HG03095 (cell line): ENCODE measurements at regions not wholly inside any gene's neighbourhood (a gene's known extent, or its start where the extent isn't known, plus 50 kb on each side); places are given as distances from the start of the nearest gene placed in this dataset.
A peak's percentile ranks its signal among the peaks of the same experiment; 100 is the strongest.

Experiments used
- ATAC-seq: cut with Tn5 transposase; IDR thresholded peaks from one replicate; pipeline ENCODE4 v1.9.1; 2021; ENCODE audit warnings: moderate library complexity; ENCODE audit not compliant: unreplicated experiment

- no peak for ATAC-seq
These were observed 600.8 kb downstream of the IGSF11 start for GRCh38 chr3:118433825-118434224.

- no peak for ATAC-seq
These were observed 598.7 kb downstream of the IGSF11 start for GRCh38 chr3:118435851-118436350.

- ATAC-seq, result no peak
These were observed 597.9 kb downstream of the IGSF11 start for GRCh38 chr3:118436697-118437262.

GRCh38 chr3:118445036-118445435, 589.6 kb downstream of the IGSF11 start:
- ATAC-seq, result no peak

GRCh38 chr3:118447339-118447738, 587.3 kb downstream of the IGSF11 start:
- ATAC-seq, result no peak

GRCh38 chr3:118466795-118467330, 567.8 kb downstream of the IGSF11 start:
- no peak for ATAC-seq

GRCh38 chr3:118468801-118469200, 565.8 kb downstream of the IGSF11 start:
- ATAC-seq, result no peak

GRCh38 chr3:118472586-118472985, 562.1 kb downstream of the IGSF11 start:
- ATAC-seq, result no peak

GRCh38 chr3:118473343-118473742, 561.3 kb downstream of the IGSF11 start:
- no peak for ATAC-seq

DNA sequence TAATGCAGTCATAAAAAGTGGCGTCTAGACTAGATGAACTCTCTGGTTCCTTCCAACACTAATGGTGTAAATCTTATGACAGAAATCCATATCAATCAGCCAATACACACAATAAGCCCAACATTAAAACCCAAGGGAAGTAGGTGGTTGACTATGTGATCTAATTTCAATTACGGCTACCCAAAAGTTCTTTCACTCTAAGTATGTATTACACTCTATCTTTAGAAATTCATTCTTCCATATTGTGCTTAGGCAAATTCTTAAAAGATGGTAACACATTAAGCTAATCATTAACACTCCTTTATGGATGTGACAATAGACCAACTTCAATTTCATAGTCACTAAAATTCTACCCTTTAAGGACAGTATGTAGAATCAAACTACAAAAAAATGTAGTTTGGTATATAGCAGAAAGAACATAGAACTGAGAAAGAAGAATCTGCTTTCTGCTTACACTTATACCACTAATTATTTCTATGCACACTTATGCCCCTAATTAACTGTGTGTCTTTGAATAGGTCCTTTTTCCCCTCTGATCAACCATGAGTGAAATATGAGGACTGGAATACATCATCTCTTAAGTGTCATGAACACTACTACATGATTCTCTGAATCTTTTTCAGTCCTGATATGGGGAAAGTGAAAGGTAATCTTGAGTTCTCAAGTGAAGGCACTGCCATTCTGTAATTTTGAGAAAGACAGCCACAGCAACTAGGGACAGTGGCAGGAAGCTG, 557.6 kb downstream of the IGSF11 start:
- ATAC-seq, result no peak

DNA sequence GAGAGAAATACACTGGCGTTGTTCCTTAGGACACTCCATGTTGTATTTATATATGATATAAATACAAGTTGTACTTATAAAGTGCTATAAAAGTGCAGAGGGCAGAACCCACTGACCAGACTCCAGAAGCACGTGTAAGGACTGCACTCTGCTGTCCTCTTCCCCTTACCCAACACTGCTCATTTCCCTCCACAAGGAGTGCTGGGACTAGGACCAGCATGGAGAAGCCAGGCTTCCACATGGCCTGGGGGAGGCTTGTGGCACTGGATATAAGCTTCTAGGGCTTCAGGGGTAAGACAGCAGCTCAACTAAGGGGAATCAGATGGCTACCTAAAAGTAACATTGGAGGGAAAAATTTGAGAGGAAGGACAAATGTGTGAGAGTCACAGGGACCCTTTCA, 556.9 kb downstream of the IGSF11 start:
- no peak for ATAC-seq

GRCh38 chr3:118478706-118479276, 555.9 kb downstream of the IGSF11 start:
- ATAC-seq, result no peak

DNA sequence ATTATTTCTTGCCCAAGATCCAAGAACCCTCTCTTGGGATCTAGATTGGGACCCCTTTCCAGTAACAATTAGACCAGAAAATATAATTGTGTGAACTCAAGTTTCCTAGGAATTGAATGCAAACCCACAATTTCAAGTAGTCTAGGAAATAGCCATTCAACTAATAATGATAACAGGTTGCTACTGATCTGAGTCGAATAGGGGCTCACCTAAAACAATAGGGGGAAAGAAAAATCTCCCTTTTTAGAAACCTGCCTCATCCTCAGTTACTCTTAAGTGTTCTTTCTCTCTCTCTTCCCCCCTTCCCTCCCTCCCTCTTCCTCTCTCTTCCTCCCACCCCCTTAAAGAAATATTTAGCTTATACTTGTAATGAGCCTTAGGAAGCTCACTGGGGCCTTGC, 555.3 kb downstream of the IGSF11 start:
- ATAC-seq, result no peak

GRCh38 chr3:118480101-118480860, 554.4 kb downstream of the IGSF11 start:
- ATAC-seq, result peak; percentile 56

DNA sequence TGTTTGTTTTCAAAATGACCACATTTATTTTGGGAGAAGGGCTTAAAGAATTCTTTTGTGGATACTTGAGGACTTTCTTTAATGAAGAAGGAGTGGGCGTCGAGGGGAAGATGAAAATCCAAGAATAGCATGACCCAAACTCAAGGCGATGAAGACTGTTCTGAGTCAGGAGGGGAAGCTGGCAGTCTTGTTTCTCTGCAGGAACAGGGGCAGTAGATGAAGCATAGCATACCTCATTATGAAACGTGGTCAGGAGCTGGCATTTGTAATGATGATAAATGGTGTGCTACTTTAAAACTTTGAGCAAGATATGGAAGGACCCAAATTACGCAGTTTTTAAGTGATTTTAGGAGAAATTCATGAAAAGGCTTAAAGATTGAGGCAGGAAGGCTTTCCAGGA, 549.0 kb downstream of the IGSF11 start:
- ATAC-seq, result no peak

GRCh38 chr3:118487734-118488133, 546.9 kb downstream of the IGSF11 start:
- no peak for ATAC-seq

GRCh38 chr3:118488732-118489131, 545.9 kb downstream of the IGSF11 start:
- no peak for ATAC-seq

DNA sequence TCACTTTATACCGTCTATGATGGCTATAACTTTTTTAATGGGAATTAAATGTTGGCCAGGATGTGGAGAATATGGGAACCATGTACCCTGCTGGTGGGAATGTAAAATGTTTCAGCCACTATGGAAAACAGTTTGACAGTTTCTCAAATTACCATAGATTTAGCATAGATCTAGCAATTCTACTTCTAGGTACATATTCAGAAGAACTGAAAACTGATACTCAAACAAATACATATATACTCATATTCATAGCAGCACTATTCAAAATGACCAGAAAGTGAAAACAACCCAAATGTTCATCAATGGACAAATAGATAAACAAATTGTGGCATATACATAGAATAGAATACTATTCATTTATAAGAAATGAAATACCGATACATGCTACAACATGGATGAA, 539.4 kb downstream of the IGSF11 start:
- no peak for ATAC-seq

DNA sequence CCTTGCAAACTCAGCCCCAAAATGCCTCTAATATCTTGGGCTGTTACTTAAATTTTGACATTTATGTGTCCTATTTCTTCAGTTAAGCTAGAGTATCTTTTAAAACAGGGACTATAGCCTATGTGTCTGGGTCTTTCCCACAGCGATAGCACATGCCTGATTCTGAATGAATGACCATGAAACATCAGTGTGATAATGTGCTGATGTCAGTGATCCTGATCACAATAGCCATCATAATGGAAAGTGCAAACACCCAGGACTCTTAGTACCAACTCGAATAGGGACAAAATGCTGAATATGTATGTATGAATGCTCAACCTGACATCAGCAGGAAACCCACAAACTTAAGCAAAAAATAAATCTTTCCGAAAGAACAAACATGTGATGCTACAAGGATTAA, 537.4 kb downstream of the IGSF11 start:
- no peak for ATAC-seq

- ATAC-seq, result no peak
These were observed 533.5 kb downstream of the IGSF11 start for GRCh38 chr3:118501152-118501551.

- ATAC-seq, result no peak
These were observed 529.7 kb downstream of the IGSF11 start for GRCh38 chr3:118504906-118505305.
